M059J (cell line): ENCODE measurements at regions not wholly inside any gene's neighbourhood (a gene's known extent, or its start where the extent isn't known, plus 50 kb on each side); places are given as distances from the start of the nearest gene placed in this dataset.
"Not testable (repeated sequence)": the region's sequence is repeated elsewhere in the genome, so short reads cannot be mapped to it uniquely, and the experiment has no call there.

ENCODE experiments used
- DNase-seq: peaks from one replicate; pipeline ENCODE4 v3.0.0-alpha.2; 2012; ENCODE audit warnings: low read depth

DNA sequence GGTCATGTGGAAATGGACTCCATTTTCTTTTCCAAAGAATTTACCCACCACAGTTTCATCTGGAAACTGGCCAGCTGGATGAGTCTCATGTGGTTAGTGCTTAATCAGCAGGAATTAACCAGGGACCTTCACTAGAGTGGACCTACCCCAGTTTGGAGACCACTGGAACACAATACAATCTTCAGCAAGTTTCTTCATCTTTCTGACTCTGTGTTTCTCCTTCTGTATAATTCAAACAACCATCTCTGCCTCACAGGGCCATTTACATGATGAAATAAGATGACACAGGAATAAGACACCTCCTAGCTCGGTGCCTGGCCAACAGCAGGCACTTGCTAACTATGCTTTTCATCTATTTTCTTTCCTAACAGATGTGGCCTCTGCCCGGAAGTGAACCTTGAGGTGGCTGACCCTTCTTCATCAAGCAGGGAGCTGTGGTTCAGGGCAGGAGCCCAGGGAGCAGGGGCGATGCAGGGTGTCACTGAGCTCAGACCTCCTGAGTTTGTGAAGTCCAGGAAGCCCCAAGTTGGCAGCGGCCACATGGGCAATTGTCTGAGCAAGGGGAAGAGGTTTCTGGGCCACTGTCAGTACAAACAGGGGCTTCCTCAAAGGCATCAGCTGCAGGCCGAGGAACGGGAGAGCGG, 98.8 kb downstream of the SOD2 start:
- DNase-seq: peak; percentile 81

DNA sequence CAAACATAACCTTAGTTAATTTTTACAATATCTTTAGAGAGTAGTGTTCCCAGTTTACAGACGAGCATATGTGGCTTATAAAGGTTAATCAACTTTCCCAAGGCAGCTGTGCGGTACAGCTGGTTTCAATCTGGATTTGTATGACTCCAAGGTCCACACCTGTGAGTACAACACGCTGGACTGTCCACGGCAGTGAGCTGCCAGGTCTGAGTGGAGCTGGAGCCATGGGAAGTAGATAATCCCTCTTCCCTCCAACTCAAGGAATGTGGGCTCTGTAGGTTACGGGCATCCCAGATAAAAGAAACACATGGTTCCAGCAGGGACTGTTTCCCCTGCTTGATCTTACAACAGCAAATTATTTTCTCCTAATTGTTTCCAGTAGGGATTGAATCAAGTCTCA, 102.2 kb downstream of the SOD2 start:
- no peak for DNase-seq

DNA sequence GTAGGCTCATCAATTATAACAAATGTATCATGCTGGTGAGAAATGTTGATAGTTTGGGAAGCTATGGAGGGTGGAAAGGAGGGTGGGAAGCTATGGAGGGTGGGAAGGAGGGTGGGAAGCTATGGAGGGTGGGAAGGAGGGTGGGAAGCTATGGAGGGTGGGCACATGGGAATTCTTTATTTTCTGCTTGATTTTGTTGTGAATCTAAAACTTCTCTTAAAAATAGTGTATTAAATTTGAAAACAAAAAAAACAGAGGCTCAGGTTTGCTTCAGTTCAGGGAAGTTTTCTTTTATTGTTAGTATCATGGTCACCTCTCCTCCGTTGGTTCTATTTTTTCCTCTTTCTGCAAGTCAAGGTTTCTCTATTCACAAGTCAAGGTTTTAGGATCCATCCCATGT, 106.4 kb downstream of the SOD2 start:
- no peak for DNase-seq

DNA sequence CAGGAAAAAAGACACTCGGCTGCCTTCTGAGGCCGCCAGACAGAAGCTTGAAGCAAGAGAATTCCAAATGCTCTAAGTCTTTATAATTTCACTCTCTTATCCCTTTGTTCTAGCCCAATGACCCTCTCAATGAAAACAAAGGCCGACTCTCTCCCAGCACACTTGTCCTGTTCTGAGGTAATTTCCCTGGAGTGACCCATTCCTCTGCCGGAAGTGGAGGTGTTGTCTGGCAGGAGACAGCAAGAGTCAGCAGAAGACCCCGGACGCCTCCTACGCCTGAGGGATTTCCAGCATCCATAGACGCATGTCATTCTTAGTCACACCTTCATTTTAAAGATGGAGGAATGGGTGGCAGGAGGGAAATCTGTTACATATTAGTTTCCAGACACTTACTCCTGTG, 110.3 kb downstream of the SOD2 start:
- no peak for DNase-seq

DNA sequence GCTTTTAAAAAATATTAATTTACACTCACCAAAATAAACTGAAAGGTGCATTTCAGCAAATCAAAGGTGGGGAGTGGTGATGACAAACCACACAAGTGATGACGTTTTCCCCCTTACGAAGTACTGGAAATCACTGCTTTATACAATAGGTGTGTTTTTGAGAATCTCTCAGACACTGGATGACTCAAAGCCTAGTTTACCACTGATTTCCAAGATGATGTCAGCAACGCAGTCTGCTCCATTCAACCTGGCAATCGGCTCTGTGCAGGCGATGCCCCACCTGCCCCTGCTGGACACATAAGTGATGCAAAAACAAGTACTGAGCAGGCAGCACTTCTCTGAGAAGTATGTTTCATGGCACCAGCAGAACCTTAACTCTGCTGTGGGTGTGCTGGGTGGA, 114.4 kb downstream of the SOD2 start:
- DNase-seq: peak; percentile 7

DNA sequence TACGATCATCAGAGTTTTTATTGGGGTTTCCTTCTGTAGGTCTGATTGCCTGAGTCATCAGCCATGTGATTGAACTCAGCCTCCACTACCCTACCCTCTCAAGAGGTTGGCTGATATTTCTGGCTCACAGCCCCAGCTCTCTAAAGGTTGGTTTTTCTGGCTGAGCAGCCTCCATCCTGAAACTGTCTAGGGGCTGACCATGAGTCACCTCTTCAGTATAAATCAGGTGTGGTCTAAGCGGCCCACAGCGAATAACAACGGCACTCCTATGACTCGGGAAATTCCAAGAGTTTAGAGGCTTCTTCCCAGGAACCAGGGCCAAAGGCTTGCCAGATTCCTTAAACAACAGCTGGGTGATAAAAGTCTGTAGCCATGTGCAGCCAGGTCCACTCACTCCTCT, 115.5 kb downstream of the SOD2 start:
- peak; percentile 45 for DNase-seq

DNA sequence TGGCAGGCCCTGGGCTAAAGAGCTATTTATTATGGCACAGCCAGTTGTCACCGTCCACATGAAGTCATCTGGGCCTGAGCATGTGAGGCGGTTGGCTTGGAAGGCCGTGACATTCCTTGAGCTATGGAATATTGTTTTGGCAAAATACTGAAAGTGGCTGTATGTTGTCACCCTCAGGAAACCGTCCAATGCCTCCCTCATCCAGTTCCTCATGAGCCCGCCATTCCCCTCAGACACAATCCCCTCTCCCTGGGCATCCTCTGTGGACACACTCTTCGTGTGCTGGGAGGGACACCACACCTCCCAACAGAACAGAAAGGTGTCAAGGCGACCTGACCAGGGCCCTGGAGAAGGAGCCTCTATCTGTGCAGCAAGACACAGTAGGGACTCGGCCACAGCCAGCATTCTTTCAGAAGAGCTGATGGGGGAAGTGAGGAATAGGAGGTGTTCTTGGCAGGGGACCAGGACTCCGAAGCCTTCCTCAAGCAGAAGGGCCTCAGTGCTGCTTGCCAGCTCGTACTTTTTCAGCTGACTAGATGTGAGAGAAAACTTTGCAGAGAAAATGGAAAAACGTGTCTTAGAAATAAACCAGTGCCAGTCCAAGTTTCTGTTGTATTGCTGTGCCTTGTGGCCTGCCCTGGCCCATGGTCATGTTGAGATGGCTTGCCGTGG, 120.5 kb downstream of the SOD2 start:
- no peak for DNase-seq

DNA sequence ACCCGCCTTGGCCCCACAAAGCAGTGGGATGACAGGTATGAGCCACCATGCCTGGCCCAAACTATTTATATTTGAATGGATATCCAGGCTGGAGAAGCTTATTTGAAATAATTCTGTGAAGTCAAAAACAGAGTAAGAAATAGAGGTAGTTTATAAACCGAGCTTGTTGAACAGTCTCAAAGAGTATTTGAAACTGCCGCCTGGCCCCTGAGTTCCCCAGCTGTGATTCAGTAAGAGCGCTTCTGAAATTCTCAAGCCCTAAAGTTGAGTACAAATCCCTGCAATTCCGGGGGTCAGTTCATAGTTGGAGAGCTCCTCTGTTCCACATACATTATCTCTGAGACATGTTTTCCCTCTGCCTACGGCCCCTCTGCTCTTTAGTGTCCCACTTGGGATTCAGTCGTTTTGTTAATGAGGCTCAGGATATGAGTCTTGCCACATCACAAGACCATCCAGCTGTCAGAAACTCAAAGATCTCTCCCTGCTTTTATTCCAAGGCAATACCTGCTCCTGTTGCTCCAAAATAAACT, 127.8 kb downstream of the SOD2 start:
- no peak for DNase-seq

DNA sequence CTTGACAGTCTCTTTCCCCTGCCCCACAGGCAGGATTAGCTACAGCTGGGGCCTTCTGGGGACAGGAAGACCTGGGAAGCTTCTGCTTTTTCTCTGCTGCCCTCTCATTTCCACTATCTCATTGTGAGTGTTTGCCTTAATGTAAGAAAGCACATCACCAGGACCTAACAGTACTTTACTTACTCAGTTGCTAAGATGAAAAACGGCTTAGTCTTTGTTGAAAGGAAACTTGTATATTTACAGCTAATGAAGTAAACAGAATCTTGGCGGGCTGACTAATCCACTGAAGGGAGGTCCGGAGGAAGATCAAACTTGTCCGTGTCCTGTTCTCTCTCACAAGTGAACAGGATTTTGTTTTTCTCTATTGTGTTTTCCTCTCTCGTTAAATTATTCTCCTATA, 128.6 kb downstream of the SOD2 start:
- no peak for DNase-seq

DNA sequence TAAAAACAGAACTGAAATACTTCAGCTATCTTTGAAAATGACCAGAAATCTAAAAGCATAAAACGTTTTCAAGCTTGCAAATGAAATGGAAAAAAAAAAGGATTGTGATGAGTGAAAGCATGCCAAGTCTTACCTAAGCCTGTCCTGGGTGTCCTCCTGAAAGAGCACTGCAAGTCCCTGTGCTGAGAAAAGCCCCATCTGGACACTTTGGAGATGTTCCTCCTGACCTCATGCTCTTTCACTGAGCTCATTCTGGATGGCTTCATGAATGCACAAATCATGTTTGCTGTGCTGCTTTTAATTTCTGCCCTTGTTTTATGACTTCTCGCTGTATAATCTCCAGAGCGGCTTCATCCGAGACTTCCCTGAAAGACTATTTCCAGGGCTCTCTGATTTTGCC, 136.0 kb downstream of the SOD2 start:
- DNase-seq: no peak

DNA sequence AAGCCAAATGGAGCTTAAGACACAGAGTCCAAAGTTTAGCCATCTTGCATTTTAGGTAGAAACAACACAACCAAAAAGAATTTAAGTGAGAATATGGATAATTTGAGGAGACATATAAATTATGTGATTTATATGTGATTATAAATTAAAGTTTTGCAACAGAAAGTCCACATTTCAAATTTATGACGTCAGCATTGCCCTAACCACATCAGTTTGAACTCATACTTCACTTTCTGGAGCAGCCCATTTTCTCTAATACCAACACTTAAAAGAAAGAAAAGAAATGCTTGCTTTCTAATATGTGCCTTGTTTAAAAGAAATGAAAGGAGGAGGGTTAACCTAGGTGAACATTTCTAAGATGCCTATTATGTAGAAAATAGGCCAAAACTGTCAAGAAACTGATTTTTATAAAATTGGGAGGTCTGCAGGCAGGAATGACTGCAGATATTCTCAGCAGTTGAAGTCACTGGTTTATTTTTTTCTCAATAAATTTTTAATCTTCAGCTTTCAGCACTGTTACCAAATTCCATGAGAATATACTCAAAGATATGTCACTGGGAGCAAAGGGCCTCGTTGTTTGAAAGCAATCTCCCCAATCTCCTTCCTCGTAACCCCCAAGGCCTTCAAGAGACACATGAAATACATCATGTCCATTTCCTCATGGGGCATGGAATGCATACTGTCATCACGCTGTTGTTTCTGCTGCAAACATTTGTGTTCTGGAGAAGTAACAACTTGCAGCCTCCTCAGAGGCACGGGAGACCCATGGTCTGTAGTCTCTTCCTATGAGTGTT, 137.8 kb downstream of the SOD2 start:
- no peak for DNase-seq

DNA sequence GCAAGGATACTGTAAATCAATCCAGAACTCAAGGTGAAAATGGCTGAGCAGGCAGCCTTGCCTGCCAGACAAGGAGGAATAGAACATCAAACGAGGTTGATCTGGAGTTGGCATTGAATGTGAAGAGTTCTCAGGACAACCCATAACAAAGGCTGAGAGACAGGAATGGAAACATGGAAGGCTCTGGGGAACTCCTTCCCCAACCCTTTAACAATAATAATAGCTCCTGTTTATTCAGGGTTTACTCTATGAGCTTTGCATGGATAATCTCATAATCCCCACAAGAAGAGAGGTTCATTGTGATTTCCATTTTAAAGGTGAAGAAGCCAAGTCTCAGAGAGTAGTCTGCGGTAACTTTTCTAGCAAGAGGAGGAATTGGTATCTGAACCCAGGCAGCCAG, 151.7 kb downstream of the SOD2 start:
- DNase-seq: no peak

DNA sequence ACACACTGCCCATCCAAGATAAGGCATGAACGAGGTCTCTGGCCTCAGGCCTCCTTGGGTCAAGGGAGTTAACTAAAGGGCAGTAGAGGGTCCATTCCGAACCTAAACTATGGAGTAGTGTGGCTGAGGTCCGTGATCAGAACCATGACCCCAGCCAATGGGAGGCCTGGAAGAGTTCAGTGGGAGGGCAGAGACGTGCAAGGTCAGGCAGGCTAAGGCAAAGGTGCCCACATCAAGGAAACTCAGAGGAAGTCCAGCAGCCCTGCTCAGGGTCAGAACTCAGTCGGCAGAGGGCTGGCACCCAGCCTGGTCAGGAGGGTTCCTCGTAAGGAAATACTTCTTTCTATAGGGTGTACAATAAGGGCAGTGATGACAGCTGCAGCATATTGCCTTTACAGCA, 152.2 kb downstream of the SOD2 start:
- no peak for DNase-seq

DNA sequence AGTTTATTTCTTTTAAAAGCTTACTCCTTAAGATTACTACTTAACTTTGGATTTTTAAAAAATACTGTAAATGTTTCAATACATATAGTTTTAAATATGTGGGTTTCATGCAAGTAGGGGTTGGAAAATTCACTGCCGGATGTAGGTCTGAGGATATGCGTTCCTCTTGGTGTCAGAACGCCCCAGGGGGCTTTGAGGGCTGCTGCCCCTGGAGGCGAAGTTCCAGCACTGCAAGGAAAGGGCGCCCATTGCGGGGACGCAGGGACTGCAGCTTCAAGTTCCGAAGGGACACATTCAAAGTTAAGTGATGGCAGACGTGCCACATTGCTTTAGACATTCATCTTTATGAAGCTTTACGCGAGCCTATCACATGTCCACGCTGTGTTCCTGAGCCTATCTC, 152.9 kb downstream of the SOD2 start:
- DNase-seq: no peak

DNA sequence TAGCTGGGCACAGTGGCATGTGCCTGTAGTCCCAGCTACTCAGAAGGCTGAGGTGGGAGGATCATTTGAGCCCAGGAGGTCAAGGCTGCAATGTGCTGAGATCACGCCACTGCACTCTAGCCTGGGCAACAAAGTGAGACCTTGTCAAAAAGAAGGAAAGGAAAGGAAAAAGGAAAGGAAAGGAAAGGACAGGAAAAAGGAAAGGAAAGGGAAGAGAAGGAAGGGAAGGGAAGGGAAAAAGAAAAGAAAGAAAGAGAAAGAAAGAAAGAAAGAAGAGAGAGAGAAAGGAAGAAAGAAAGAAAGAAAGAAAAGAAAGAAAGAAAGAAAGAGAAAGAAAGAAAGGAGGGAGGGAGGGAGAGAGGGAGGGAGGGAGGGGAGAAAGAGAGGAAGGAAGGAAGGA, 155.0 kb downstream of the SOD2 start:
- DNase-seq: not testable (repeated sequence)

DNA sequence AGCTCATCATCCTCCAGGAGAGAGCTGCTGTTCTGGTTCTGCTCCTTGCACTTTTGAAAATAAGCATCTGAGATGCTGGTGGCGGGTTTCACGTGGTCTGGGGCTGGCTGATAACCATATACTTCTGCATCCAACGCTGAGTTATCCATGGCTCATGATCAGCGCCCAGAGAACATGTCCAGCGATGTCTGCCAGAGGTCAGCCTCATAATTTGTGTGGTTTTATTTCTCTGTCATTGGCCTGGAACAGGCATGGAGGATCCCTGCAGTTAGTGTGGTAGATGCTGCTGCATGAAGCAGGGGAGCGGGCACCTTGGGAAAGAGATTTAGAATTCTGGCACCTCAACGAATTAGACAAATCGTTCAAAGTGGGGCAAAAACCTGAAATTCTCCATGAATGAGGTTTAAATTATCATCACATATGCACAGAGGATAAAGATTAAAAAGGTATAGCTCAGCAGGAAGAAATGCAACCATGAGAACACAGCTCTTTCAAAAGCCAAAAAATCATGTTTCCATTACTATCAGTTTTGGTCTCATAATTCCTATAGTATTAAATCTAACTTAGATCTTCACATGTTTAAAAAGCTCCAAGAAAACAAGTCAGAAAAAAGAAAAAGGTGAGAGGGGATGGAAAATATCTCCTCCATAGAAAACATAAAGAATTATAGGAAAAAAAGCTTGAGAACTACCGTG, 157.2 kb downstream of the SOD2 start:
- DNase-seq: no peak

DNA sequence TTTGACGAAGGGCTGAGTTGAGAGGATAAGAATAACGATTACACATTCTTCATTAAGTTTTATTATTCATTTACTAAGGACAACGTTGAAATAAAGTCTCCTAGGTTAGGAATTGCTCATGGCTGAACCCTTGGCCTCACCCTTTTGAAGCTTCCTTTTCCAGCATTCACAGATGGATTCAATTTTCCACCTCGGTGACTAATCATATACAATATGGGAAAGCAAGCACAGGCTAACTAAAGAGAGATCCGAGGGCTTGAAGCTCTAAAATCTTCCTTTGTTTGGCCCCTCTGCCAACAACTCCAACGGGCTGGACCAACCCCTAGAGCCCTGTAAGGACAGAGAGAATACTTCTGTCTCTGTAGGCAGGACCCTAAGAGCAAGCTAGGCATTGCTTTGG, 159.5 kb downstream of the SOD2 start:
- no peak for DNase-seq

DNA sequence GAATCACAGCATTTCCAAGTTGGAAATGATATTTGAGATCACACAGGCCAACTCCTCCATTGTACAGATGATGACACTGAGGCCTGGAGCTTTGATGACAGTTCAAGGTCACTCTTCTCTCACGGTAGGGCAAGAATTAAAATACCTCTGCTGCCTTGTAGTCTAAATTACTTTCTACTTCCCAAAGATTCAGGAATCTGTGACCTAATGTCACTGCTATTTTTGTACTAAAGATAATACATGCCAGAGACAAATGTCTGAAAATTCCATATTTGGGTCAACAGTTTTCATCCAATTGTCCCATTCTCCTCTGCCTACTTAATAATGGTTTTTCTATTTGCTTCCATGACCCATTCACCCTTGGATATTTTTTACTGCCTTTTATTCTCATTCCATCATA, 160.0 kb downstream of the SOD2 start:
- no peak for DNase-seq

DNA sequence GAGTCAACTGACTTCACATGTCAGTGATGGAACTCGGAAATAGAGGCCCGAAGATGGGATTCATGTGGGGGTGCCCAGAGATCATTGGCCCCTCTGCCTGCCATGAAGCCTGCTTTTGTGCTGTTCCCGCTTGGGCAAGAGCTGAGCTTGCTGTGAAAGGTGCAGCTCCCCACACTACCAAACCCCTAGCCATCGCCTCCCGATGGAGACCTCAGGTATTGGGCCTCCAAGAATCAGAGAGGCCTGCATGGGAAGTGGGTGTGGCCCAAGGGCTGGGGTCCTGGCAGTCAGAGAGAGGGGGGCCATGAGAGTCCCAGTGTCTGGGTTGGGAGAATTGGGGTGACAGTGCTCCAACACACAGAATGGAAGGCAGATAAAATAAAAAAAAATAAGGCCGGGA, 160.9 kb downstream of the SOD2 start:
- no peak for DNase-seq

DNA sequence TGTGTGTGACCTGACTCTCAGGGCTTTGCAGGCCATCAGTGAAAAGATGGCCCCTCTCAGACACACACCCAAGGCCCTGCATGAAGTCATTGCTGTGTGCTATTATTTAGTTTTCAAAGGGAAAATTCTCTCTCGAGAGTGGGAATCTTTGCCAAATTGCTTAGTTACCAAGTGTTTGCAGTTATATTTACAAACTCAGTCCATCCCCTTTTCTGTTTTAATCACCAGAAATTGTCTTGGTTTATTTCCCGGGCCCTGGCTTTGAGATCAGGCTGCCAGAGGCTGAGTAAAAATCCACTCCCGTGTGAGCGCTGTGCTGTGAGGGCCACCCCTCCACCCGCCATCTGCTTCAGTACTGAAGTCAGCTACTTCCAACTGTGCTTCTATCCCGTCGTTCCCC, 163.1 kb downstream of the SOD2 start:
- DNase-seq: no peak

DNA sequence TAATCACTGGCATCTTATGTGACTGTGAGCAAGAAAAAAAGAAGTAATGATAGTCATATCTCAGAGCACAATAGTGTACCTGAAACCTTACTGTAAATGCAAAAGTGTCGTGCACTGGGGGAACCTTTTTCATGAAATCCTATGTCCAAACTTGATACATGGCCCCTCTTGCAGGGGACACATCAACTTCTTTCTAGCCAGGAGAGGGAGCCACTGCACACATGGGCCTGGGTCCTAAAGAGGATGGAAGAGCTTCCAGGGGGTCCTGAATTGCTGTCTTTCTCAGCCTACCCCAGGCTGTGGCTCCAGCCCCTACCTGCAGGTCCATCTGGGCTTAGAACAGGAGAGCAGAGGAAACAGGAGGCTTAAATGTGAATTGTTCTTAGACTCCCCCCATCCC, 165.7 kb downstream of the SOD2 start:
- no peak for DNase-seq

DNA sequence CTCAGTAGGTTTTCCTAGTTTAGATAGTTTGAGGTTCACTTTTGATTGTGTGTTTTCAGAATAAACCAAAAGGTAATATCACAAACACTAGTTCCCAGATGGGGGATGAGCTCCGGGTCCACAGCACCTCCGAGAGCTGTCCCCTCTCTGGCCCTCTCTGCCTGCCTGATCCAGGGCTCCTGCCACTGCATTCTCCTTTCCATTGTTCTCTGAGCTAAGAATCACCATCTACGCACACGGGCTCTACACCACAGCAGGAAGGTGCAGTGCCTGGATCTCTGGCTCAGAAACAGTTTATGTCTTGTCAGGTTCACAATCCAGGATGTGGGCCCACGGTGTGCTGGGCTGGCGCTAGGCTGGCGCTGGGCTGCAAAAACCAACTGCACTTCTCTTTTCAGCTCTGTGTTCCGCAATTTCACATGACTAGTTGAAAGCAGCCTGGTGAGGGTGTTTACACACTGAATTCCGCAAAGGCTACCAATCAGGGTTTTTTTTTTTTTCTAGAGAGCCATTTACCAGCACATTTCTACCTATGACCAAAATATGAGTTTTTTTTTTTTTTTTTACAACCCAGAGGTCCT, 167.5 kb downstream of the SOD2 start:
- DNase-seq: no peak
